GM11168 (cell line): ENCODE measurements at regions not wholly inside any gene's neighbourhood (a gene's known extent, or its start where the extent isn't known, plus 50 kb on each side); places are given as distances from the start of the nearest gene placed in this dataset.
"Not testable (repeated sequence)": the region's sequence is repeated elsewhere in the genome, so short reads cannot be mapped to it uniquely, and the experiment has no call there.

Source experiments
- in situ Hi-C: fragments of 300-500 bp; cut with MboI; formaldehyde crosslinking; loops from one replicate; pipeline ENCODE4 v1.12.0; 2022; ENCODE audit warnings: low sequenced_read_pairs; ENCODE audit not compliant: unreplicated experiment

DNA sequence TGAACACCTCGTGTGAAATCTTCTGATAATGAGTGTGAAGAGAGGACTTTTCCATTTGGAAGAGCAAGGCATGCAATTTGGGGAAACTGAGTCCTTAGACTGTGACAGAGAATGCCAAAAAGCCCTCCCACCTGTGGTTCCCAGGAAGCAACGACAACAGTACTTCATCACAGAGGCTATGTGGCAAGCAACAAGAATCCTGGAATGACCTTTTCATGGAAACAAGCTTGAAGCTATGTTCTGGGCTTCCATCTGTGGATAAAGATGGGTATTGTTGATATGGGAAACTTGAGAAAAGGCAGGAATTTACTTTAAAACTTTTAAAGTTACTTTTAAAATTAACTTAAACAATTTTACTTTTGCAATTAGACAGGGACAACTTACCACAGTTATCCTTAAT, 131.2 kb upstream of the ANKH start:
- in situ Hi-C loops, result loop anchor here (5.0 kb wide), 1 partner anchor 280 kb away; no protein-coding TSS in a partner anchor

- in situ Hi-C loops, result loop anchor here (5.0 kb wide), 1 partner anchor 280 kb away; no protein-coding TSS in a partner anchor
These were observed 130.6 kb upstream of the ANKH start for GRCh38 chr5:15002173-15002572.

DNA sequence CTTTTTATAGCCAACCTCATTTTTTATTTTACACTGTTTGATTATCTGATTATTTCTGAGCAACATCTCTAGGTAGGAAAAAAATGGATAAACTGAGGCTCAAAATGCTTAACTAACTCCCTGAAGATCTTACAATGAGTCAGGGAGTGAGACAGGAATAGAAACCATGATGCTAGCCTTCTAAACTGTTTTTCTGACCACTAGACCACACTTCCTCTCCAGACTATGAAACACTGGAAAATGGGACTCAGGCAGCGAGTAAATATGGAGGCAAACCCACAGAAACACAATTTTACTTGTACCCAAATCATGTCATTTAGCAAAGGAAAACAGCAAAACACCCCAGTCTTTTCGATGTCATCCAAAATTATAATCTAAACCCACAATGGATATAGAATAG, 129.9 kb upstream of the ANKH start:
- in situ Hi-C loops, result loop anchor here (5.0 kb wide), 1 partner anchor 279 kb away; no protein-coding TSS in a partner anchor

GRCh38 chr5:14998491-14998890, 126.9 kb upstream of the ANKH start:
- in situ Hi-C loops, result no loop called here

DNA sequence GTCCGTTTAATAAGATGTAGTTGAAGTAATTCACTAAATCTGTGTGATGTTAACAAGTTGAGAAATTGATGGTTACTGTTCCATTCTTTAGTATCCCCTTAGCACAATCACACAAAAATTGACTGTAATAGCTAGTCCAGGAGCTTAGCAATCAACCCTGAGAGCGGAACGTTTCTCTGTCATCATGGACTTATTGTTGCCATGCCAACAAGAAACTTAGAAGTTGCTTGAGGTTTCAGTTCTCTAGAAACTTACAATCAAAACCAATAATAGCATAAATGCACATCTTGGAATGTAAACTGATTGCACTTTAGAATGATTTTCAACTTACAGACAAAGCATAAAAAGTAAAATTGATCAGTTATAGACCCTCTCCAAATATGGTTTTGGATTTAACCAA, 125.4 kb upstream of the ANKH start:
- in situ Hi-C loops, result no loop called here

DNA sequence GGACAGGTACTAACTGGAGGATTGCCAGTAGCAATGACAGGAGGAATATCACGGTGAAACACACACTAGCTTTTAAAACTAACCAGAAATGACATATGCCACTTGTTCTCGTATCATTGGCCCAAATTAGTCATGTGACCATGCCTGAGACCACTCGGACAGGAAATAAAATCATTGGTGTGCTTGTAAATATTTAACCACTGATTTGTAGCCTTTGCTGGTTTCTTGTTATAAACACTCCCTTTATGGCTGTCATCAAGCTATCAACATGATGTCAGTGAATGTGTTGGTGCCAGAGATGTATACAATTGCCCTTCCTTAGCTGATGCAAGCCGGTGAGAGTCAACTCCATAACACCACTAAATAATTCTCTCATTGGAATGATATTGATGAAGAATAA, 123.7 kb upstream of the ANKH start:
- in situ Hi-C loops, result no loop called here

- in situ Hi-C loops, result not testable (repeated sequence)
These were observed 122.0 kb upstream of the ANKH start for GRCh38 chr5:14993459-14994133.

GRCh38 chr5:14992751-14993458, 121.3 kb upstream of the ANKH start:
- in situ Hi-C loops, result not testable (repeated sequence)

GRCh38 chr5:14988223-14988622, 116.6 kb upstream of the ANKH start:
- in situ Hi-C loops, result no loop called here

GRCh38 chr5:14986413-14986812, 114.8 kb upstream of the ANKH start:
- in situ Hi-C loops, result no loop called here

GRCh38 chr5:14983666-14984441, 112.3 kb upstream of the ANKH start:
- in situ Hi-C loops, result no loop called here

DNA sequence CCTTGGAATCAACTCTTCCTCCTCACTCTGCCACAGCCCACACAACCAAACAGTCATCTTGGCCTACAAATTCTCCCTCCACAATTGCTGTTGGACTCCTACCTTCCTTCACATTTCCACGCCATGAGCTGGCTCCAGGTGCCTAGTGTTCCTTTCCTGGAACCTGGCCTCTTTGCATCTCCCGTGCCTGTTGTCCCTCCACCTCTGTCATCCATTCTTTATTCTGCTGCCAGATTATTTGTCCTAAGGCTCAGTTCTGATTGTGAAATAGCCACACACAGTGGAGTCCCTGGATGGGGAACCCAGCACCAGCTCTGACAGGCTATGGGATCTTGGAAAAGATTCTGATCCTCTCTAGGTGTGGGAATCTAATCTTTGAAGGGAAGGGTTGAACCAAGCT, 109.1 kb upstream of the ANKH start:
- in situ Hi-C loops, result no loop called here

DNA sequence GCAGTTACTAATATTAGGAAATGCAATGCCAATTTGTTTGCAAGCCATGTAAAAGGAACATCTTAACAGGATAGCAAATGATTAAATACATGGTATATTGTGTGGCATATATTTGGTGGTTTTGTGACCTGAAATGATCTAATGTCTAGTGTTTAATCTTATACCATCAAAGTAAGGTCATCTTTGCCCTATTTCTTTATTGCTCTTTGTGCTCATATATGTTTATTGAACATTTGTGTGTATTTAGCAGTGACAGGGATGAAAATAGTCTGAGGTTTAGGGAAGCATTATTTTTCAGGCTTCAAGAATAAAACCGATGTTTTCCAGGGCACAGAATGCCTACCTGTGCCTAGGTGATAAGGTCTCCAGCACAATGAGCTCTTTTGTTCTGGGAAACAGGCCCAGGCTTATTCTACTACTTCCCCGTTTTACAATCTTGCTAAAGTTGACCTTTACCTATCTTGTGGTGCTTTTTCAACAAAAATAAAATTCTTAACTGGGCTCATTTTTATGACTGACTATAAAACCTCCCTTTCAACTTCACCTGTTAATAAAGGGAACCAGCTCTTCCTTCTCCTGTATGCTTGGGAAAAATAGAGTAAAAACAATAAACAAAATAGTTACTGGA, 105.6 kb upstream of the ANKH start:
- in situ Hi-C loops, result no loop called here

DNA sequence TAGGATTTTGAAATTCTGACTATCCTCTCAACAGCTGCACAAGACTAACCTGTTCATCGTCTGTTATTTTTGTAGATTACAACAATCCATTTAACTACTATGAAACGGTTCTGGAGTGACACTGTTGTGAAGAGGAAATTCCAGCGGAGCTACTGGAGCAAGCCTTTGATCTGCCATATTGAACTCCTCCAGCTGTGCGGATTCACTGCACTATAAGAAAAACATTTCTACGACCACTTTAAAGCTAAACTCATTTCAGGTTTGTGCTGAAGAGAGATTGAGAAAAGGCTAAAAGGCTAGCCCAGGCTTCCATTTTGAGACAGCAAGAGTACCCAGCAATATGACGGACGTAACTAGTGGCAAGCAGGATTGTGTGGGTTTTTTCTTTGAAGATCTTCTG, 104.9 kb upstream of the ANKH start:
- in situ Hi-C loops, result no loop called here

GRCh38 chr5:14971873-14972272, 100.3 kb upstream of the ANKH start:
- in situ Hi-C loops, result no loop called here

- in situ Hi-C loops, result no loop called here
These were observed 97.2 kb upstream of the ANKH start for GRCh38 chr5:14968796-14969195.

DNA sequence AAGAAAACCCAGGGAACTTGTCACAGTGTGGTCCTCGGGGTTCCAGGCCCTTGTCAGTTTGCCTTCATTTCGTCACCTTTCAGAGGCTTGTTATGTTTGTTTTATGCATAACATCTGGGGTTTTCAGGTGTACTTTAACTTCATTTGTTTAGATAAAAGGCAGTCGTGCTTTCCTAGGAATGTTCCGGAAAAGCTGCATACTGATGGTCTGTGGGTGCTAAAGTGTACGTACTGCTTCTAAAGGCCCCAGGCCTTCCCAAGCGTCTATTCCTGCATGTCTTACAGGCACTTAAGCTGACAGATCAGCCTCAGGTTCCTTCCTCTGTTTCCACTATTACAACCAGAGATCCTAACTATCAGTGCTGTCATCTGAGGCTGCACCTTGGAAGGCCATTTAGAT, 95.6 kb upstream of the ANKH start:
- in situ Hi-C loops, result no loop called here

DNA sequence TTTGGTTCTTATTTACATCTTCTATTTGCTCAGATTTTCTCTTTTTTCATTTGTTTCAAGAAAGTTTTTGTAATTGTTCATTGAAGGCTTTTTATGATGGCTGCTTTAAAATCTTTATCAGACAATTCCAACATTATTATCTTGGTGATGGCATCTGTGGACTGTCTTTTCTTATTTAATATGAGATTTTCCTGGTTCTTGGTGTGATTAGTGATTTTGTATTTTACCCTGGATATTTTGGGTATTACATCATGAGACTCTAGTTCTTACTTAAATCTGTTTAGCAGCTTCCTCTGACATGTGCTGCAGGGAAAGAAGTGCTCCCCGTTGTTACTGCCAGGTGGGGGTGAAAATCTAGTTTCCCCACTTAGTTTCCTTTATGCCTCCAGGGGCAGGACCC, 94.2 kb upstream of the ANKH start:
- in situ Hi-C loops, result no loop called here

GRCh38 chr5:14962604-14963003, 91.0 kb upstream of the ANKH start:
- in situ Hi-C loops, result loop anchor here (5.0 kb wide), 1 partner anchor 70 kb away; no protein-coding TSS in a partner anchor

DNA sequence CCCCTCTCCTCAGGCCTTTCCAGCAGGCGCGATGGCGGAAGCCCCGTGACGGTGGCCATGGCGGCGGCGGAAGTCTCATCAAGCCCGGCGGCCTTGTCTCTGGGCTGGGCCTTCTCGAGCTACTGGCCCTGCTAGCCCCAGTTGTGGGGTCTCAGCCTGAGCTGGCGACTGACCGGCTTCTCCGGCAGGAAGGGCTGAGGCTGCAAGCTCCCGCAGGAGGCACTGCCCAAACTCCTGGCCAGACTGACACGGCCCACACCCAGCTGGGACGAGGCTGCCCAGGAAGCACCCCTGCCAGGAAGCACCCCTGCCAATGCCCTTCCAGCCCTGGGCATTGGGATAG, 88.5 kb upstream of the ANKH start:
- in situ Hi-C loops, result loop anchor here (5.0 kb wide), 1 partner anchor 68 kb away; no protein-coding TSS in a partner anchor
